Right lobe of liver (tissue), 6 donors: ENCODE measurements at regions not wholly inside any gene's neighbourhood (a gene's known extent, or its start where the extent isn't known, plus 50 kb on each side); places are given as distances from the start of the nearest gene placed in this dataset.

ENCODE experiments used
- ATAC-seq, 4 donors: fragments of 200-7000 bp; cut with Tn5 transposase; one replicate each; pipeline ENCODE4 v1.9.1; 2020; ENCODE audit warnings: mild to moderate bottlenecking in 4 of 4, moderate library complexity in 4 of 4
- DNase-seq, 3 donors: peaks; one replicate each; pipeline ENCODE4 v3.0.0-alpha.2; 2020
- H3K27ac ChIP-seq, 3 donors: fragments of 200-600 bp; one replicate each; pipeline ENCODE4 v1.8.0; 2022
- H3K27me3 ChIP-seq, 2 donors: fragments of 200-600 bp; one replicate each; pipeline ENCODE4 v1.8.0; 2022
- H3K36me3 ChIP-seq, 4 donors: fragments of 200-600 bp; sonication (generic) in 1 of 4; one replicate each; pipeline versions ENCODE4 v1.5.1 to v1.8.0; 2017 to 2022; ENCODE audit warnings: control low read depth in 1 of 4
- H3K4me1 ChIP-seq, 4 donors: fragments of 200-600 bp; sonication (generic) in 1 of 4; one replicate each; pipeline versions ENCODE4 v1.5.1 to v1.8.0; 2017 to 2022; ENCODE audit warnings: control low read depth in 1 of 4
- H3K4me3 ChIP-seq, 3 donors: fragments of 200-600 bp; one replicate each; pipeline ENCODE4 v1.8.0; 2022
- H3K9me3 ChIP-seq, 4 donors: fragments of 200-600 bp; sonication (generic) in 1 of 4; one replicate each; pipeline versions ENCODE4 v1.5.1 to v1.8.0; 2017 to 2022; ENCODE audit warnings: control low read depth in 1 of 4
- CTCF ChIP-seq, 4 donors: fragments of 200-600 bp in 3 of 4; fragments of 450-650 bp in 1 of 4; IDR thresholded peaks; one replicate each; pipeline versions ENCODE4 v1.5.1 to v1.8.0; 2016 to 2022; ENCODE audit warnings: antibody characterized with exemption in 4 of 4, mild to moderate bottlenecking in 2 of 4
- POLR2A ChIP-seq: fragments of 450-650 bp; IDR thresholded peaks from one replicate; pipeline ENCODE4 v1.6.1; 2017; ENCODE audit warnings: antibody characterized with exemption, mild to moderate bottlenecking
- WGBS: methylation state at CpG from one replicate; pipeline ENCODE4 v1.1.6; 2018; ENCODE audit warnings: low coverage, low lambda C conversion rate; ENCODE audit not compliant: insufficient coverage; ENCODE audit errors: missing lambda C conversion rate; 5-methylcytosine and 5-hydroxymethylcytosine counted together
- intact Hi-C, 2 donors: fragments of 100-400 bp; cut with DNase I; formaldehyde crosslinking; loops; one replicate each; pipeline versions ENCODE4 v1.11.2 to v1.14.1; 2022
- donor health status: DM: no; HTN: yes; CAD: no.
- donor health status: DM: no; HTN: no; CAD: no.
- donor health status: DM: no; HTN: no; CAD: no.
- donor health status: DM: no; HTN: yes; CAD: no.
- donor health status: DM: no; HTN: yes; CAD: no.

GRCh38 chr4:53713767-53714166, 122.5 kb upstream of the LNX1 start:
- intact Hi-C loops: no loop called here

GRCh38 chr4:53713296-53713695, 122.0 kb upstream of the LNX1 start:
- Histone ChIP-seq H3K4me1 (no peaks in the 10 kb centered on the region), H3K36me3 (no peaks in the 10 kb centered on the region), H3K9me3 (no peaks in the 10 kb centered on the region), H3K4me3 (no peak overlapping the region), H3K27me3 (no peaks in the 10 kb centered on the region), H3K27ac (no peak overlapping the region)
- intact Hi-C loops: no loop called here
- TF ChIP-seq CTCF (IDR thresholded peaks at IDR 0.05) (no peak), POLR2A (no peak)
- WGBS: 77% methylated on average over 3 of the region's 3 CpGs
- DNase-seq (no peak), ATAC-seq (no peak)

More at GRCh38 chr4:53713767-53714166, 122.5 kb upstream of the LNX1 start:
- no peaks in the 10 kb centered on the region for H3K9me3 ChIP-seq
- H3K27ac ChIP-seq: no peak overlapping the region
- TF ChIP-seq CTCF (IDR thresholded peaks at IDR 0.05) (no peak), POLR2A (no peak)
- no peak overlapping the region for H3K4me3 ChIP-seq
- no peak for DNase-seq
- no peaks in the 10 kb centered on the region for H3K4me1 ChIP-seq
- no peaks in the 10 kb centered on the region for H3K27me3 ChIP-seq
- ATAC-seq: no peak
- H3K36me3 ChIP-seq: no peaks in the 10 kb centered on the region

- no peaks in the 10 kb centered on the region for H3K9me3 ChIP-seq
- H3K36me3 ChIP-seq: no peaks in the 10 kb centered on the region
- no peak for TF ChIP-seq POLR2A
- TF ChIP-seq CTCF (IDR thresholded peaks at IDR 0.05): no peak
- 64% methylated on average over 8 of the region's 8 CpGs for WGBS
- H3K4me1 ChIP-seq: no peaks in the 10 kb centered on the region
- intact Hi-C loops: no loop called here
- H3K27ac ChIP-seq: no peak overlapping the region
- DNase-seq (no peak), ATAC-seq (no peak)
- H3K27me3 ChIP-seq: no peaks in the 10 kb centered on the region
- no peak overlapping the region for H3K4me3 ChIP-seq
These were observed 121.2 kb upstream of the LNX1 start for GRCh38 chr4:53712408-53713020.

- no peaks in the 10 kb centered on the region for H3K36me3 ChIP-seq
- H3K4me1 ChIP-seq: no peaks in the 10 kb centered on the region
- DNase-seq (no peak), ATAC-seq (no peak)
- TF ChIP-seq POLR2A (no peak), CTCF (IDR thresholded peaks at IDR 0.05) (no peak)
- no peak overlapping the region for H3K4me3 ChIP-seq
- 47% methylated on average over 2 of the region's 2 CpGs for WGBS
- no peaks in the 10 kb centered on the region for H3K9me3 ChIP-seq
- H3K27ac ChIP-seq: no peak overlapping the region
- intact Hi-C loops: no loop called here
- H3K27me3 ChIP-seq: no peaks in the 10 kb centered on the region
These were observed 120.6 kb upstream of the LNX1 start for GRCh38 chr4:53711926-53712325.

- H3K4me1 ChIP-seq: no peaks in the 10 kb centered on the region
- ATAC-seq (no peak), DNase-seq (no peak)
- intact Hi-C loops: no loop called here
- WGBS: 90% methylated on average over 1 of the region's 1 CpG
- TF ChIP-seq POLR2A (no peak), CTCF (IDR thresholded peaks at IDR 0.05) (no peak)
- no peak overlapping the region for H3K27ac ChIP-seq
- H3K9me3 ChIP-seq: no peaks in the 10 kb centered on the region
- no peak overlapping the region for H3K4me3 ChIP-seq
- no peaks in the 10 kb centered on the region for H3K36me3 ChIP-seq
- no peaks in the 10 kb centered on the region for H3K27me3 ChIP-seq
These were observed 118.4 kb upstream of the LNX1 start for GRCh38 chr4:53709693-53710092.
